ENCODE measurements at regions not wholly inside any gene's neighbourhood (a gene's known extent, or its start where the extent isn't known, plus 50 kb on each side); places are given as distances from the start of the nearest gene placed in this dataset.

DNA sequence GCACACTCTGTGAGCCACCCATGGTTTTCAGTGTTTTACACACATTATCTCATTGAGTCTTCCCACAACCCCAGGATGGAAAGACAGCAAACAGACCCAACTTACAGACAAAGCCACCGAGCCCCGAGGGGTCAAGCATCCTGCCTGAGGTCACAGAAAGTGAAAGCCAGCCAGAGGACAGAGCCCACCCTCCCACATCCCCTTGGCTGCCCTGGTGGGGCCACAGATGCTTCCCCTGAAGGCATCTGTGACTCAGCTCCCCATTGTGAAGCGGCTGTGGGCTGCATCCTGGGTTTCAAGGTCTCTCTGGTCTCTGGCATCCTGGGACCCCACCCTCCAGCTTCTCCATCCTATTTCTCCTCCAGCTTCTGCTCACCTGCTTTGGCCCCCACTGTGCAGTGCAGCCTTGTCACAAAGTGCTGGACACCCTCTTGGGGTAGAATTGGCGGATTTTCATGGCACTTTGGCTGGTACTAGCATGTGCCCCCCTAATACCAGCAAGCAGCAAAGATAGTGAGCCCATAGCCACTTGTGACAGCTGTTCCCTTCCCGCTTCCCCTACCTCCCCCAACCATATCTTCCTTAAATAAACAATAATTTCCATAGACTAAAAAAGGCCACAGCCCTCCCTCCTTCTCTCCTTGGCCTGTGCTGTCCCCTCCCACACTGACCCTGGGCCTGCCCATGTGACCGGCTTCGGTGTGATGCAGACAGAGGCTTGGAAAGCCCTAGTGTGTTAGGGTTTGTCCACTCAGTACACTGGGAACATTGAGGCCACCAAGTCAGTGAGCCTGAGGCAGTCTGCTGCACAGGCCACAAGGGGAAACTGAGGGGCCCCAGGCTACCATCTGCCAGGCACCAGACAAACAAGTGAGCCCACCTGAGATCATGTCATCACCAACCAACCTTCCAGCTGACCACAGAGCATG lies 53.9 kb upstream of the SHISAL1 start:
- DNase-seq: no peak

DNA sequence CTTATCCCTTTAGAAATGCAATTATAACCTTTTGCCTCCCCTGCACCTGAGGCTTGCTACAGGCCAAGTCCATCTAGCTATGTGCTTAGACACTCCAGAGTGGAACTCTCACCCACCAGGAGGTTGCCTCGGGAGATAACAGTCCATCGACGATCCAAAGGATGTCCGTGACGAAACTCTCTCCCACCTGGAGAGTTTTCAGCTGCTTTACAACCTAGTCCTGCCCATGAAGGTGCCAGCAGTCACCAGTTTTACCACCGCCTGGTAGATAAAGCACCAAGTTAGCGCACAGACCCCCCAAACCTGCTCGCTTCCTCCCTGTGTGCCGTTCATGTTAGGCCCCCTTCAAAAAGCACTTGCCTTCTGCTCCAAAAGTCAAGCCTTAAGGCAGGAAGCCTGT lies 53.1 kb upstream of the SHISAL1 start:
- no peak for DNase-seq

DNA sequence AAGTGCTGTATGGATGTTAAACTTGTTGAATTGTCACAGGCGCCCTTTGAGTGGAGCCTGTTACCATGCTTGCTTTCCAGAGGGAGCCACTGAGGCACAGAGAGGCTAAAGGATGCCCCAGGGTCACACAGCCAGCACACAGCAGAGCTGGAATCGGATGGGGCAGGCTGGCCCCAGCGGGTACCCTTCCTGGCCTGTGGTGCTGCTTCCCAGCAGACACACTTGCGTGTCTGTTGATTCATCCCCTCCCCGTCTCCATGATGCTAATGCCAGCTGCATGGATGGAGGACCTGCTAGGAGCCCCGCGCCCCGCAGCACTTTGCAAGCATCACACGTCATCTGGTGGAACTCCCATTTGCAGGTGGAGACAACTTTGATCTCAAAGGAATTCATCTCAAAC lies 52.4 kb upstream of the SHISAL1 start:
- DNase-seq: no peak

DNA sequence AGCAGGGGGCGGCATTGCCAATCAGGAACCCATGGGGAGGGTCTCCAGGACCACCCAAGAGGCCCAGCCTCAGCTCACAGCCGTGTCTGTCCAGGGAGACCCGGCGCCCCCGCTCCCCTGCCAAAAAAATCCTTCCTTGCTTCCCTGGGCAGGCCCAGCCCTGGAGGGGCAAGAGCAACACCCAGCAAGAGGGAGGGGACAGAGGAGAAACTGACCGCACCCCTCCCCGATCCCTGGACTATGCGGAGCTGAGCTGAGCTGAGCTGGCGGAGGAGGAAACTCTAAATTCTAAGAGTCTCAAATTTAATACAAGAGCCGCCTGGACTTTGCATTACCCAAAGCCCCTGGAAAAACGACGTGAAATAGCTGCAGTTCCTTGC lies 52.0 kb upstream of the SHISAL1 start:
- no peak for DNase-seq

DNA sequence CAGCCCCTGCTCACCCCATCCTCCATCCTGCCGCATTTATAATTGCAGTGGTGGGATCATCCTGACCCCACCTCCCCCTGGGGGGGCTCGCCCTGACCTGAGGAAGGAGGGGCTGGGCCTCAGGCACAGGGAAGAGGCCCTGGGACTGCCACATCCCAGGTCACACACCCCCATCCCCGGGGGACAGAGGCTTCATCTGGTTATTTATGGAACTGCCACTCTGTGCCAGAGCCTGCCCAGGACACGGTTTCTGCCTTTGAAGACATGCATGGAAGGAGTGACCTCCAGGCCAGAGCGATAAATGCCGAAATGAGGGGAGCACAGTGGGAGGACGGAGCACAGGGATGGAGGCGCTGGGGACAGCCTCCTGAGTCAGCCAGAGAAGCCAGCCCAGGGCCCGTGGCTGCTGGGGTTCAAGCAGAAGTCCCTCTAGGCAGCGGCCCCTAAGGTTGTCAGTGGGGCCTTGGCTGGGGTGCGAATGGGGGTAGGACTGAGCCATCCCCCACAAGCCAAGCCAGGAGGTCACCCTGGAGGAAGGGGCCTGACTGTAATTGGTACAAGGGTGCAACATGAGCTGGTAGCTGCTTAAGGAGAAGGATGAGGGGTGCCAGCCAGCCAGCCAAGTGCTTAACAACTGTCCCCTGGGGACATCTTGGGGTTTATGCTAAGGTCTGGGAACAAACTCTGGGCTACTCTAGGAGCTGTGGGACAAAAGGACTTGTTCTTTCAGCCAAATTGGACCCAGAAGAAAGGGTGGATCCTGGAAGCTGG lies 51.4 kb upstream of the SHISAL1 start:
- DNase-seq: no peak

DNA sequence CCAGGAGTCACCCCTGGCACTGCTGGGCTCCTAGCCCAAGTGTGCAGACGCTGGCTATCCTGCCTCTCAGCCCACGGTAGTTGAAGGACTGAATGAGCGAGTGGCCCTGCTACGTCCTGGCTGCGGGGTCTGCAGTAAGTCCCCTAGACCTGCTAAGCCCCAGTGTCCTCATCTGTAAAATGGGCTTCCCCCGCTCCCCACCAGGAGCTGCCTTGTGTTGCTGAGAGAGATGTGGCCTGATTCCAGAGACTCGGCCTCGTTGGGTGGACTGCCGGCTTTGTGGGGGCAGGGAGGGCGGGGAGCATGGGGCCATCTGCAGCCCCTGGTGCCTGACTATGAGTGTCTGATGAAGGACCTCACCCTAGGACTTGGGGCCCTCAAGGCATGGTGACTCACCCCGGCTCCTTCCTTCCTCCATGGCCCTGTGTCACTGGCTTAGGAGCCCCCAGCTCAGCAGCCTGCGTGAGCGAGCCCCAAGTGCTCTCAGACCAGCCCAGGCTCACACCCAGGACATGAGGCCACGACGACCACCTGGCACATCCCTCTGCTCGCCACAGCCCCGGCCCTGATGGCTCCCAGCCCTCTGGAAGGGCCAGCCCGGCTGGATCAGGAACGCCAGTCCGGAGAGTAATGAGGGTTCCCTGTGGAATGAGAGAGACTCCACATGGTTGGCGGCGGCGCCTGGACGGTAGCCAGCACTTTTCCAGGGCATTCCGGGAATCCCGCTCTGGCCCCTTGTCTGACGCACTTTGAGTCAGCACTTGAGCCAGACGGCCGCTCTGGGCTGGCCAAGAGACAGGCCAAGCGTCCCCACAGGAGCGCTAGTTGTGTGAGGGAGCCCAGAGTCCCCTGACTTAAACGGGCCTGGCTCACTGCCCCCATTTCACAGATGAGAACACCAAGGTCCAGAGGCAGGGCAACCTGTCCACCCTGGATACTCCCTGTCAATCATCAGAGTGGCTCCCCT lies 50.5 kb upstream of the SHISAL1 start:
- DNase-seq: peak; percentile 98

DNA sequence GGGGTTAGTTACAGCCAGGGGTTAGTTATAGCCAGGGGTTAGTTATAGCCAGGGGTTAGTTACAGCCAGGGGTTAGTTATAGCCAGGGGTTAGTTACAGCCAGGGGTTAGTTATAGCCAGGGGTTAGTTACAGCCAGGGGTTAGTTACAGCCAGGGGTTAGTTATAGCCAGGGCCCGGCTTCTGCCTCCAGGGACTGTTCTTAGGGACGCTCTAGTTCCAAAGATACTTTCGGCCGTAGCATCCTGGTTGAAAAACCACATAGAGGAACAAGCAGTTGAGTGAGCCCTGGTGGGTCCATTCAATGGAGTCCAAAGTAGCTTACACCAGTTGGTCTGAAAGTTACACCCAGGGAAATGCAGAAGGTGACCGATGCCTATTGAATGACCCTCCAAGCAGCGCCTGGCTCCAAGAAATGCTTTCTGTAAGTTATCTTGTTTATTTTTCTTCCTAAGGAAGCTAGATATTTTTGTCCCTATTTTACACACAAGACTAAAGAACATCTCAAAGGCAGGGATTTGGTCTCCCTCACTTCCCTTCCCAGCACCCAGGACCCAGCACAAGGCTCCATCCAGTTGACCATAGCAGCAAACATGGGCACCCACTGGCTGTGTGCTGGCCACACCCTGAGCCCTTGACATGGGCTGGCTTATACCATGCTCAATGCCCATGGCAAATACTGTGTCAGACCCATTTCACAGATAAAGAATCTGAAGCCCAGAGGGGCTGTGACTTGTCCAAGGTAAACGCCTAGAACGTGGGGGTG lies 49.7 kb upstream of the SHISAL1 start:
- peak; percentile 17 for DNase-seq

Data from EL (cell line).